LNCaP clone FGC (cell line): ENCODE measurements at regions not wholly inside any gene's neighbourhood (a gene's known extent, or its start where the extent isn't known, plus 50 kb on each side); places are given as distances from the start of the nearest gene placed in this dataset.
"Not testable (repeated sequence)": the region's sequence is repeated elsewhere in the genome, so short reads cannot be mapped to it uniquely, and the experiment has no call there.

Source experiments
- DNase-seq: peaks from one replicate; pipeline ENCODE4 v3.0.0-alpha.2; 2011; ENCODE audit warnings: low read depth
- H3K4me3 ChIP-seq: 2 replicates; pipeline ENCODE4 v1.5.1; 2011; ENCODE audit warnings: mild to moderate bottlenecking, low read depth, low read length, control low read depth
- CTCF ChIP-seq: IDR thresholded peaks from 2 replicates; pipeline ENCODE4 v1.5.1; 2012; ENCODE audit warnings: mild to moderate bottlenecking; ENCODE audit not compliant: control insufficient read depth, insufficient read depth; ENCODE audit errors: extremely low read depth

- no peak overlapping the region for H3K4me3 ChIP-seq
- DNase-seq: no peak
- TF ChIP-seq CTCF: no peak
Measured at GRCh38 chr2:106332054-106332453, 136.2 kb downstream of the RGPD3 start.

GRCh38 chr2:106330384-106331261, 136.5 kb upstream of the UXS1 start:
- H3K4me3 ChIP-seq, DNase-seq: not testable (repeated sequence)

GRCh38 chr2:106323337-106324013, 129.4 kb upstream of the UXS1 start:
- DNase-seq: no peak
- H3K4me3 ChIP-seq: no peak overlapping the region
- no peak for TF ChIP-seq CTCF

- no peak overlapping the region for H3K4me3 ChIP-seq
- no peak for DNase-seq
- no peak for TF ChIP-seq CTCF
Measured at GRCh38 chr2:106322281-106322680, 128.2 kb upstream of the UXS1 start.

- not testable (repeated sequence) for H3K4me3 ChIP-seq, DNase-seq
Measured at GRCh38 chr2:106320439-106320838, 126.3 kb upstream of the UXS1 start.

GRCh38 chr2:106316915-106317314, 122.8 kb upstream of the UXS1 start:
- no peak overlapping the region for H3K4me3 ChIP-seq
- no peak for TF ChIP-seq CTCF
- no peak for DNase-seq

- DNase-seq: no peak
- no peak overlapping the region for H3K4me3 ChIP-seq
- TF ChIP-seq CTCF: no peak
Measured at GRCh38 chr2:106314444-106314843, 120.3 kb upstream of the UXS1 start.

- no peak overlapping the region for H3K4me3 ChIP-seq
- TF ChIP-seq CTCF: no peak
- DNase-seq: no peak
Measured at GRCh38 chr2:106311041-106311370, 116.9 kb upstream of the UXS1 start.
